Psoas muscle (tissue), 7 donors: ENCODE measurements at regions not wholly inside any gene's neighbourhood (a gene's known extent, or its start where the extent isn't known, plus 50 kb on each side); places are given as distances from the start of the nearest gene placed in this dataset.
"Not testable (repeated sequence)": the region's sequence is repeated elsewhere in the genome, so short reads cannot be mapped to it uniquely, and the experiment has no call there.

Experiments
- ATAC-seq, 4 donors: fragments of 200-7000 bp; cut with Tn5 transposase; one replicate each; pipeline ENCODE4 v1.9.1; 2020; ENCODE audit warnings: moderate library complexity in 3 of 4, mild to moderate bottlenecking in 2 of 4
- DNase-seq, 2 donors: peaks; one replicate each; pipeline ENCODE4 v3.0.0-alpha.2; 2020
- H3K27ac ChIP-seq: fragments of 200-600 bp; one replicate; pipeline ENCODE4 v1.8.0; 2022
- H3K27me3 ChIP-seq, 3 donors: fragments of 200-600 bp in 1 of 3; one replicate each; pipeline versions ENCODE4 v1.6.1 to v1.8.0; 2013 to 2022; ENCODE audit warnings: low read length in 2 of 3, mild to moderate bottlenecking in 2 of 3, moderate library complexity in 1 of 3; ENCODE audit not compliant: insufficient read depth in 3 of 3
- H3K36me3 ChIP-seq, 2 donors: fragments of 200-600 bp in 1 of 2; one replicate each; pipeline versions ENCODE4 v1.6.1 to v1.8.0; 2013 to 2022; ENCODE audit warnings: low read depth in 1 of 2, mild to moderate bottlenecking in 1 of 2, moderate library complexity in 1 of 2; ENCODE audit not compliant: insufficient read depth in 1 of 2
- H3K4me1 ChIP-seq: fragments of 200-600 bp; one replicate; pipeline ENCODE4 v1.8.0; 2022
- H3K4me3 ChIP-seq: fragments of 200-600 bp; one replicate; pipeline ENCODE4 v1.8.0; 2022; ENCODE audit warnings: mild to moderate bottlenecking
- H3K9me3 ChIP-seq: fragments of 200-600 bp; one replicate; pipeline ENCODE4 v1.8.0; 2022
- WGBS, 3 donors: extraction: QIAGEN DNeasy Blood & Tissue Kit; methylation state at CpG; one replicate each; pipeline versions ENCODE4 v1.1.6 to v1.1.7; 2013; 5-methylcytosine and 5-hydroxymethylcytosine counted together
- intact Hi-C, 2 donors: fragments of 100-400 bp; cut with DNase I; formaldehyde crosslinking; loops; one replicate each; pipeline versions ENCODE4 v1.11.0 to v1.14.2; 2022
- TF ChIP-seq, protein P1 (sequence below): fragments of 200-600 bp; IDR thresholded peaks from one replicate; pipeline ENCODE4 v1.8.0; 2022; ENCODE audit warnings: antibody characterized with exemption
- donor health status: healthy with polysubstance abuse.
- donor health status: DM: no; HTN: no; CAD: no; lungs with moderate emphysema.
- donor health status: Bipolar disorder and iron deficiency.
- donor health status: healthy.
- donor health status: DM: yes; HTN: yes; CAD: no.
- donor health status: DM: no; HTN: no; CAD: no.
- donor health status: DM: yes; HTN: yes; CAD: no.

DNA sequence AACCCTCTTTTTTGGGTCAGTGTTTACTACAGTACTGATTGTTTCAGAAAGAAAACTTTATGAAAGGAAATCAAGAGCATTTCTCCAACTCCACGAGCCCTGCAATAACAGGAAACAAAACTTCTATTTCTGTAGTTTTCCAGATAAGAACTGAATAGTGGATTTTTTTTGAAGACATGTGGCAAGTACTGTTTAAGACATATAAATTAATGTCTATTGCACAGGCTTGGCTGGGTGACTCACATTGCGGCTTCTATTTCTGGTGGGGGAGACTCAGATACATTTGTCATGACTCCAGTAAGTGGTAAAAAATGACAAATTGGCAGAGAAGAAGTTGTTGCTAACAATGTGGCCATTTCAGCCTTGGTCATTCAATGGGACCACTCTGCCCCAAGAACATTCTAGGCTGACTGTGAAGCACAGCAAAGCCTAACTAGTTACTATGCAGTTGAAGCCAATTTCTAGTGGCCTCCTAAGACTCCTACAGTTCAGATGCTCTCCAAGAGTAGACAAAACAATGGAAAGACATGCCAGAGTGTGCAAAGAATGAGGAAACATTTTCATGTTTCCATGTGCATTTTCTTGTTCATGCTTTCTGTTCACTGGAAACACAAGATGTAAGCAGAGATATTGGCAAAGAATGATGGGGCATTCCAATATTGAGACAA, 200.9 kb downstream of the EDN1 start:
- ATAC-seq, result no peak
- no peaks in the 10 kb centered on the region for H3K9me3 ChIP-seq
- H3K27ac ChIP-seq, result no peak overlapping the region
- intact Hi-C loops, result no loop called here
- H3K27me3 ChIP-seq, result no peaks in the 10 kb centered on the region
- no peak overlapping the region for H3K4me3 ChIP-seq
- H3K36me3 ChIP-seq, result no peaks in the 10 kb centered on the region
- TF ChIP-seq, protein P1, sequence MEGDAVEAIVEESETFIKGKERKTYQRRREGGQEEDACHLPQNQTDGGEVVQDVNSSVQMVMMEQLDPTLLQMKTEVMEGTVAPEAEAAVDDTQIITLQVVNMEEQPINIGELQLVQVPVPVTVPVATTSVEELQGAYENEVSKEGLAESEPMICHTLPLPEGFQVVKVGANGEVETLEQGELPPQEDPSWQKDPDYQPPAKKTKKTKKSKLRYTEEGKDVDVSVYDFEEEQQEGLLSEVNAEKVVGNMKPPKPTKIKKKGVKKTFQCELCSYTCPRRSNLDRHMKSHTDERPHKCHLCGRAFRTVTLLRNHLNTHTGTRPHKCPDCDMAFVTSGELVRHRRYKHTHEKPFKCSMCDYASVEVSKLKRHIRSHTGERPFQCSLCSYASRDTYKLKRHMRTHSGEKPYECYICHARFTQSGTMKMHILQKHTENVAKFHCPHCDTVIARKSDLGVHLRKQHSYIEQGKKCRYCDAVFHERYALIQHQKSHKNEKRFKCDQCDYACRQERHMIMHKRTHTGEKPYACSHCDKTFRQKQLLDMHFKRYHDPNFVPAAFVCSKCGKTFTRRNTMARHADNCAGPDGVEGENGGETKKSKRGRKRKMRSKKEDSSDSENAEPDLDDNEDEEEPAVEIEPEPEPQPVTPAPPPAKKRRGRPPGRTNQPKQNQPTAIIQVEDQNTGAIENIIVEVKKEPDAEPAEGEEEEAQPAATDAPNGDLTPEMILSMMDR, result no peak
- no peak for DNase-seq
- H3K4me1 ChIP-seq, result no peaks in the 10 kb centered on the region
- WGBS, 3 donors, result 54 to 62% (median 58%) methylated on average over 2 of the region's 2 CpGs

DNA sequence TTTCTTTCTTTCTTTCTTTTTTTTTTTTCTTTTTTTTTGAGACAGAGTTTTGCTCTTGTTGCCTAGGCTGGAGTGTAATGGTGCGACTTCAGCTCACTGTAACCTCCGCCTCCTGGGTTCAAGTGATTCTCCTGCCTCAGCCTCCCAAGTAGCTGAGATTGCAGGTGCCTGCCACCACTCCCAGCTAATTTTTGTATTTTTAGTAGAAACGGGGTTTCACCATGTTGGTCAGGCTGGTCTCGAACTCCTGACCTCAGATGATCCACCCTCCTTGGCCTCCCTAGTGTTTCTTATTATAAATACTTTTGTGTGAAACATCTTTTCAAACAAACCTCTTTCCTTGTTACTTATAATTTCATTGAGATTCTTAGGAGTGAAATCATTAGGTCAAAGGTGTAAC, 202.8 kb downstream of the EDN1 start:
- H3K36me3 ChIP-seq, H3K27ac ChIP-seq, intact Hi-C loops, H3K4me1 ChIP-seq, H3K4me3 ChIP-seq, H3K9me3 ChIP-seq, DNase-seq, H3K27me3 ChIP-seq, ATAC-seq: not testable (repeated sequence)
- WGBS, 3 donors, result 87 to 94% (median 89%) methylated on average over 4 of the region's 4 CpGs

DNA sequence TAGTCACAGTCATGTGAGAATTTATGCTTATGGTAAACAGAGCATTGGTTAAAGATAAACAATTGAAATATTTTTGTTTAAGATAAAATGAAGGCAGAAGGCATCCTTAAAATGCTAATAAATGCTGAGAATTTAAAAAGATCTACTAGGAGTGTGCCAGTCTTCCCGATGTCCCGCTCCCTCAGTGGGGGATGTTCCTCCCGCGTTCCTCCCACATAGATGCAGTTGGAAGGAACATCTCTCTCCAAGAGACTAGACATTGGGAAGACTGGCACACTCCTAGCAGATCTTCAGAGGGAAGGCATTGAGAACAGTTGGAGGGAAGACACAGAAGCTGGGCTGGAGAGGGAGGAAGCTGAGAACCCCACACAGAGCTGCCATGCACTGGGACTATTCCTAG, 203.3 kb downstream of the EDN1 start:
- intact Hi-C loops, result no loop called here
- H3K27ac ChIP-seq, result no peak overlapping the region
- no peaks in the 10 kb centered on the region for H3K4me1 ChIP-seq
- no peaks in the 10 kb centered on the region for H3K27me3 ChIP-seq
- H3K9me3 ChIP-seq, result no peaks in the 10 kb centered on the region
- no peak for ATAC-seq
- WGBS, 3 donors, result 96 to 98% (median 96%) methylated on average over 4 of the region's 4 CpGs
- TF ChIP-seq, protein P1, result no peak
- no peaks in the 10 kb centered on the region for H3K36me3 ChIP-seq
- H3K4me3 ChIP-seq, result no peak overlapping the region
- no peak for DNase-seq

DNA sequence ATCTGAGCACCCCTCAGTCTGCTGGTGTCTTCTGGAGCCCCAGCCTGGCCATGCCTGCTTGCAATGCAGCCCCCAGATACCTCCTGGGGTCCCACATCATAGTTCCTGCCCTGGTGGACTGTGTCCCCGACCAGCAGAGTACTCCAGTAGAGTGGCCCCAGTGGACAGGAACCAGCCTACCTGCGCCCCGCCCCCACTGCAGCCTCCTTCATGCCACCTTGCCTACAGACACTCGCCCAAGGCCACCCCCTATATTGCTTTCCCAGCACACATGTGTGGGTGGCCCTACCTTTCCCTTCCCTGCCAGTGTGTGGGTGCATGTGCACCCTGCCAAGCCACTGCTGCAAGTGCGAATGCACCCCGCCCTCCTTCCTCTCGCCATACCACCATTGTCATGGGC, 204.0 kb downstream of the EDN1 start:
- ATAC-seq, result no peak
- DNase-seq, result no peak
- Histone ChIP-seq H3K4me1 (no peaks in the 10 kb centered on the region), H3K4me3 (no peak overlapping the region), H3K9me3 (peaks cover 5% of the 10 kb centered on the region), H3K27me3 (no peaks in the 10 kb centered on the region), H3K27ac (no peak overlapping the region), H3K36me3 (no peaks in the 10 kb centered on the region)
- WGBS, 3 donors, result 88 to 94% (median 92%) methylated on average over 7 of the region's 7 CpGs
- TF ChIP-seq, protein P1, result no peak
- intact Hi-C loops, result no loop called here

DNA sequence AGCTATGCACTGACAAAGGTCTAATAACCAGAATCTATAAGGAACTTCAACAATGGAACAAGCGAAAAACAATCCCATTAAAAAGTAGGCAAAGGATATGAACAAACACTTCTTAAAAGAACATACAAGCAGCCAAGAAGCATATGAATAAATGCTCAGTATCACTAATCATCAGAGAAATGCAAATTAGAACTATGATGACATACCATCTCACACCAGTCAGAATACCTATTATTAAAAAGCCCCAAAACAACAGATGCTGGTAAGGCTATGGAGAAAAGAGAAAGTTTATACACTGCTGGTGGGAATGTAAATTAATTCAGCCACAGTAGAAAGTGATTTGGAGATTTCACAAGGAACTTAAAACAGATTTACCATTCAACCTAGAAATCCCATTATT, 211.8 kb downstream of the EDN1 start:
- Histone ChIP-seq H3K36me3 (no peaks in the 10 kb centered on the region), H3K9me3 (peaks cover 8% of the 10 kb centered on the region), H3K27me3 (no peaks in the 10 kb centered on the region), H3K27ac (no peak overlapping the region), H3K4me3 (no peak overlapping the region), H3K4me1 (no peaks in the 10 kb centered on the region)
- intact Hi-C loops, result no loop called here
- no peak for DNase-seq
- WGBS, 3 donors, result 93 to 100% (median 96%) methylated on average over 1 of the region's 1 CpG
- TF ChIP-seq, protein P1, result no peak
- no peak for ATAC-seq
